ENCODE measurements at regions not wholly inside any gene's neighbourhood (a gene's known extent, or its start where the extent isn't known, plus 50 kb on each side); places are given as distances from the start of the nearest gene placed in this dataset.
A peak's percentile ranks its signal among the peaks of the same experiment; 100 is the strongest.
"Not testable (repeated sequence)": the region's sequence is repeated elsewhere in the genome, so short reads cannot be mapped to it uniquely, and the experiment has no call there.

DNA sequence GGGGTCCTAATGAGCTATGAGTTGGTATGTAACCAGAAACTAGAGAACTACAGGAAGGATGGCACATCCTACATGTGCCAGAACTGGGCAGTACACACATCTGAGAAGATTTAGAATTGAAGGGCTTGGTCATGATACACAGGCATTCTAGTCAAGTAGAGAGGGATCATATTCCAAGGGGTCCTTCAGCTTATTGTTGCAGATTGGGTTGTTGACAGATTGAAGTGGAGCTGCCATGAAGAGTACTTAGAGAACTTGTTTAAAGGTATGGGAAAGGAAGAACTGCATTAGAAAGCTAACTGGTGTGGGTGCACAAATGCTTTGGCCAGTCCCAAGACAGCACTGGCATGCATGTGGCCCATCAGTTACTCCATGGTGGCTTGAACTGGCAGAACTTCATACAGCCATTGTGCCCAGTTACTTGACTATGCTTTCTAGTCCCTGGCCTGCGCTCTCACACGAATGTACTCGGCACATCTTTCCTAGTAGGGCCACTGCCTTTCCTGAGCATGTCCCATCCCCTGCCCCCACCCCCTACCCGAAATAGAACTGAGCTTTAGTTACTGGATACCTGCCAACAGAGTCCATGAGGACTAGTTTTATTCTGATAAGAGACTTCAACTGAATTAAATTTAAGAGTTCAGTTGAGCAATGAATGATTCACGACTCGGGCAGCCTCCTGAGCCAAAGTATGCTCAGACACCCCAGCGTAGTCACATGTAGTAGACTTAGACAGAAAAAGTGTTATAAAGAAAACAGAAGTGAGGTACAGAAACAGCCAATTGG lies 64.0 kb downstream of the CCNG2 start:
- peak; percentile 24 for DNase-seq

DNA sequence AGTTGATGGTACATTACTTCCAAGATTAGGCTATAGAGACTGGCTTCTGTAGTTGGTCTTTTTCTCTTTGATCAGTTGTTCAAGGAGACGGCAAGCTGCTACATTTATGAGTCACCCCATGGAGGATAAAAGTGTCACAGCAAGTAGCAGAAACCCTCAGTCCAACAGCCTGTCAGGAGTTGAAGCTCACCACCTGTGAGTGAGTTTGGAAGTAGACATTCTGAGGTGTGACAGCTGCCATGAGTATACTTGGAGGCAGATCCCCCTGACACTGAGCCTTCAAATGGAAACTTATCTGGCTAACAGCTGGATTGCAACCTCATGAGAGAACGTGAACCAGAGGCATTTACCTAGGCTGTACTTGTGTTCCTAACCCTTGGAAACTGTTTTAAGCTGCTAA lies 68.0 kb downstream of the CCNG2 start:
- peak; percentile 47 for DNase-seq

DNA sequence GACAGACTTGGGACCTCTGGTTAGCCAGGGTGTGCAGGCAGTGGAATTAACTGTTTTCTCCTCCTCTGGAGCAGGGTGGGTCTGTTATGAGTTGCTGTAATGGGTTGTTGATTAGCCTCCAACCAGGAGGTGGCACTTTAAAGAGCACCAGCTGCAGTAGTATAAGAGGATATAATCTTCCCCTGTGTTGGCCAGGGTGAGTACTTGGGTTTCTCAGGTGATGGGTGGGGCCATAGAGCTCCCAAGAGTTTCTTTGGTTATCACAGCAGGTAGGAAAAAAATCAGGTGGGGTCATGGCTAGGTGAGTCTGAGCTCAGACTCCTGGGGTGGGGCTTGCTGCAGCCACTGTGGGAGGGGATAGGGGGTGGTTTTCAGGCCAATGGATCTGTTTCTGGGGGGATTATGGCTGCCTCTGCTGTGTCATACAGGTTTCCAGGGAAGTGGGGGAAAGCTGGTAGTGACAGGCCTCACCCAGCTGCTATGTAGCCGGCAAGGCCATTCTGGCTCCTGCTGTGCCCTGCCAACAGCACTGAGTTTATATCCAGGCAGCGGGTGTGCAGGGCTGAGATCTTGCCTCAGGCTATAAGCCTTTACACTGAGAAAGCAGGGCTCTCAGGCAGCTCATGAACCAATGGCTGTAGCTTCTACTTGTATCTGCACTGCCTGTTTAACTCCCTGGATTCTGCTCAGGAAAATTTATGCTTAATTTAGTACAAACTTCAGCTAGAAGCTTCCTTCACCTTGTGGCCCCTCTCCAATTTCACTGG lies 70.1 kb downstream of the CCNG2 start:
- DNase-seq = no peak

DNA sequence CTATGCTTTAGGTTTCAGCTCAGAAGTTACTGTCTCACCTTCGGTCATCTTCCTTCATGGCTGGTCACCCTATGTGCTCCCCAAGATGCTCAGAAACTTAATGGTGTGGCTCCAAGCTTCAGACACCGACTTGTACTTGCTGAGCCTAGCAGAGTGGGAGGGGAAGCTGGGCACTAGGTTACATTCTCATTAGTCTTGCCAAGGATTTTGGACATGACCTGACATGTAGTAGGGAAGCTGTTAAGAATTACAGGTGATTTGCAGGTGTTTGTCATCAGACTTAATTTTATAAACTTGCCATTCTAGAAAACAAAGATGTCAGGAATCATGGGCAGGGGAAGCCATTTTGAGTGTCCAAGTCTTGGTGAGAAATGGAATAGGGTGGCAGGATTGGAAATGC lies 72.4 kb downstream of the CCNG2 start:
- no peak for DNase-seq

GRCh38 chr4:77232653-77233052 lies 75.6 kb downstream of the CCNG2 start:
- DNase-seq = no peak

GRCh38 chr4:77235289-77235854 lies 78.4 kb downstream of the CCNG2 start:
- DNase-seq = no peak

GRCh38 chr4:77236806-77237205 lies 79.8 kb downstream of the CCNG2 start:
- DNase-seq = no peak

DNA sequence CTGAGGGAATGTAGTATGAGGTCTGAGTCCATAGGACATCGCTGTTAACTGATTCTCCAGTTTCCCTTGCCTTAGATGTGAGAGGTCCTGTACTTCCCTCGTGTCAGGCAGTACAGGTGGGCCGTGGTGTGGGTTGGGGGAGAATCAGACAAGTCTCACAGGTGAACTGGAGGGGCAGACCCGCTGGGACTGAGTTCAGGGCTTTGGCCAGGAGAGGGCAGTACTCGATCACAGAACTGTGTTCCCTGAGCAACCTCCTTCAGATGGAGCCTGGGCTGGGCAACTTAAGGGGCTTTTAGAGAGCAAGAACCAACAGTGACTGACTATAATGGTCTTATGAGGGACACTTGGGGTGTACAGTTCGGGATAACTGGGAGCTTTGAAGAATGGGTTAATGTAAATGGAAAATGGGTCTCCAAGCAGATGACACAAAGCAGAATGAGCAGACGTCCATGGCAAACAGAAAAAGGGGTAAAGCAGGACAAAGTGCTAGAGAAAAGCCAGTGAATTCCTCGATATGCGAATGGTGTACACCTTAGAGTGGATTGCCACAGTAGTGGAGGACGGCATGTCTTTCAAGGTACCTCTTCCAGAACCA lies 83.6 kb downstream of the CCNG2 start:
- peak; percentile 54 for DNase-seq

DNA sequence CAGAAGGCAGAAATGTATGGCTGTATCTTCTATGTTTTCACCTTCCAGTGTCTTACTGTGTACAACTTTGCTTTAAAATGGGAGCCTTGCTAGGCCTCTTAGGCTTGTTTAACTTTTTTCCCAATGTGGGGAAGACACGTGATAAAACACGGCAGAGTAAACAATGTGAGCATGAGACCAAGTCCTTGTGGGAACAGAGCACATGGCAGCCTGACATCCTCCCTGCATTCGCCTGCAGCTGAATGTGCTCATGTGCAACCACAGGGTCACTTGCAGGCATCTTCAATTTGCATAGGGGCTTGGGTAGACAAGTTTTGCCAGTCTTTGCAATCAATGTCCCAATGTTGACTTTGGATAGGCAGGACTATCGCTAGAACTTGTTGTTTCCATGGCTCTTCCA lies 91.8 kb downstream of the CCNG2 start:
- DNase-seq = no peak

GRCh38 chr4:77251751-77252150 lies 94.7 kb downstream of the CCNG2 start:
- no peak for DNase-seq

DNA sequence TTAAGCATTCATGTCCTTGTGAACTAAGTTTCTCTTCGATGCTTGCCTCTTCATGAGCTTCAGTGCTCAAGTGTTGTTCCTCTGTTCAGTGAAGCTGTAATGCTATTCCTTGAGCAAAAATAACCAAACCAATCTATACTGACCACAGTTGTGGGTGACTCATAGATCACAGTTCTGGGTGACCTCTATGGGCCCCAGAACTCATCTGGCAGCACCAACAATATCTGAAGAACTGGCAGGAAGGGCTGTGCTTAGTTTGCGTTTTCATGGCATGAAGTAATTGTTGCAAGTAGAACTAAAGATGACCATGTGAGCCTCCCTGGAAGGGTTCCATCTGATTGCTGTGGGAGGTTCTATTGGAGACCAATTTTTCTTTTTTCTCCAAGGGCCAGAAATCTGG lies 106.2 kb downstream of the CCNG2 start:
- no peak for DNase-seq

DNA sequence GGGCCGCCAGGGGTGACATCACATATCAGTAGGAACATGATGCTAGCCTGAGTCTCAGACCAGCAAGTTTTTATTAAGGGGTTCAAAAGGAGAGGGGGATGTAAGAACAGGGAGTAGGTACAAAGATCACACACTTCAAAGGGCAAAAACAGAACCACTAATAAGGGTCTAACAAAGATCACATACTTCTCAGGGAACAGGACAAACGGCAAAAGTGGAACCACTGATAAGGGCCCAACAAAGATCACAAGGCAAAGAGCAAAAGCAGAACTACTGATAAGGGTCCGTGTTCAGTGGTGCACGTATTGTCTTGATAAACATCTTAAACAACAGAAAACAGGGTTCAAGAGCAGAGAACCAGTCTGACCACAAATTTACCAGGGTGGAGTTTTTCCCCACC lies 107.0 kb downstream of the CCNG2 start:
- not testable (repeated sequence) for DNase-seq

- no peak for DNase-seq
Observed at GRCh38 chr4:77264826-77265225, 107.8 kb downstream of the CCNG2 start.

- no peak for DNase-seq
Observed at GRCh38 chr4:77268108-77268507, 111.1 kb downstream of the CCNG2 start.

DNA sequence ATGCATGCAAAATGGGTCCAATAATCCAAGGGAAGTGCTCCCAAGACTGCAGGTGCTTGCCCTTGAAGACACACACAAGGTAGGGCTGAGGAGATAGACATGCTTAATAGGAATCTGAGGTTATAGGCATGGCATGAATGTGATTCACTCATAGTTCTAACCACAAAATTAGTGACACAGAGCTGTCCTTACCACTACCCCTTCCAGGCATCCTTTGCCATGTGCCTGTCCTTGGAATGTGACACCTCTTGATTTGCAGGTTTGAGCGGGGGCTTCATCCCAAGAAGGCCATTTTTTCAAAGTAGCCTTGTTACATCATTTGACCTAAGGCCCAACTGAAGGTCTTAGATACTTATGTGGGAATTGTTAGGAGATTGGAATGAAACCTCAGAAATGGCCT lies 112.5 kb downstream of the CCNG2 start:
- DNase-seq = no peak

DNA sequence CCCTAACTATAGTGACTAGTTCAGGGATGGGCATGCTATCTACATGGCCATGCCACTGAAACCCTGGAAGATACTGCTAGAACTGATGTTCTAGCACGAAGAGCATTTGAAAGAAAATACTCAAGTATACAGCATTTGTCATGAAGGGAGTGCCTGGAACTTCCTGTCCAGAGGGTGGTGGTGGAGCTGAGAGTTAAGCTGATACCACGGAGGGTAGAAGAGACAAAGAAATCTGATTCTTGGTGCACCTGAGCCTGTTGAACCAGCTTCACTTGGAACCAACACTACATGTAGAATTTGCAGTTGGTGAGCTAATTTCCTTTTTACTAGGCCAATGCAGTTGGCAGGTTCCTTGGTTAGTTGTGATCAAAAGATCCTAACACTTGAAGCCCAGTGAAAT lies 116.4 kb downstream of the CCNG2 start:
- DNase-seq = no peak

DNA sequence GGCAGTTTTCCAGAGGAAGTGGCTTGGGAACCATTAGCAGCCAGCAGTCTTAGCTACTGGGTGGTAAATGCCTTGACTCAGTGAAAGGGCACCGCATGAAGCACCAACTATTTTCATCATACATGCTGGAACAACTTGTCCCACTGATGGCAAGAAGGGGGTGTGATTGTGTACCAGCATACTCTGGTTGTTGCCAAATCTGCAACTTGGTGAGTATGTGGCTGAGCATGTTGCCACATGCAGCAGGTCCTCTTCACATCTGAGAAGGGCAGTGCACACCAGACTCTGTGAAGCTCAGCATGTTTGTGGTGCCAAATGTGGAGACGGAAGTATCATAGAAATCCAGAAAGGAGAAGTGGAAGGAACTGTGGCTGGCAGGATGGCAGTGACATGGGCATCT lies 122.1 kb downstream of the CCNG2 start:
- DNase-seq = not testable (repeated sequence)

- no peak for DNase-seq
Observed at GRCh38 chr4:77282305-77282704, 125.3 kb downstream of the CCNG2 start.

- no peak for DNase-seq
Observed at GRCh38 chr4:77284036-77284435, 127.0 kb downstream of the CCNG2 start.

DNA sequence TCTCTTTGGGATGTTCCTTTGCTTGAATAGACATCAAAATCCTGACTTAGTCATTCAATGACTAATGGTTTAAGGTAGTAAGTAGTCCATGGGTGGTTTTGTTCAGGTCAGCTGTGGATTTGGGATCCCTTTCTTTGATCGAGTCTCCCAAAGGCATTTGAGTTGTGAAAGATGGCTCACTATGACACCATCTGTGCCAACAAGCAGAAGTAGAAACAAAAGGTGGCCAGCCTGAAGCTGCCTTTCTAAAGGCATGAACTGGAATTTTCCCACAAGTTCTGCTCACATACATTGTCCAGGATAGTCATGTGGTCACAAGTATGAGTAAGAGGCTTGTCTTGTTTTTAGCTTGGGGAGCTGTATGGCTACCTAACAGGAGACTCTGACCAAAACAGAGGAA lies 129.9 kb downstream of the CCNG2 start:
- DNase-seq = no peak

DNA sequence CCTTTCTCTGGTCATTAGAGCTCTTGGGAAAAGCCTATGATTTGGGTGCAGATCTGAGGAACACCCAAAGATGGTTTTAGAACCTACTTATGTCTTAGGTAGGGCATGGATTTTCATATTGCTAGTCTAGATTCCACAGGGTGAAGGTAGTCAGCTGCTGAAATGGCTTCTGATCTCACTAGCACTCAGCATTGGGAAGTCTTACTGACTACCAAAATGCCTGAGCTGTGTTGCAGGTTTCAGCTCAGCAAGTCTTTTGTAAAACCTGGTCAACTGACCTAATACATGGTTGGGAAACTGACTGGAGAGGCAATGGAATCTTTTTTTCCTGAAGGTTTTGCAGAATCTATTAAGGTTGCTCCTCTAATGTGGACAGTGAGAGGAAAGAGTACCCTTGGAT lies 136.4 kb downstream of the CCNG2 start:
- DNase-seq = no peak

DNA sequence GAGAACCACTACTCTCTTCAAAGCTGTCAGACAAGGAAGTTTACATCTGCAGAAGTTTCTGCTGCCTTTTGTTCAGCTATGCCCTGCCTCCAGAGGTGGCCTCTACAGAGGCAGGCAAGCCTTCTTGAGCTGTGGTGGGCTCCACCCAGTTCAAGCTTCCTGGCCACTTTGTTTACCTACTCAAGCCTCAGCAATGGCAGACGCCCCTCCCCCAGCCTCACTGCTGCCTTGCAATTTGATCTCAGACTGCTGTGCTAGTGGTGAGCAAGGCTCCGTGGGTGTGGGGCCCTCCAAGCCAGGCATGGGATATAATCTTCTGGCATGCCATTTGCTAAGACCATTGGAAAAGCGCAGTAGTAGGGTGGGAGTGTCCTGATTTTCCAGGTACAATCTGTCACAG lies 144.0 kb downstream of the CCNG2 start:
- not testable (repeated sequence) for DNase-seq

DNA sequence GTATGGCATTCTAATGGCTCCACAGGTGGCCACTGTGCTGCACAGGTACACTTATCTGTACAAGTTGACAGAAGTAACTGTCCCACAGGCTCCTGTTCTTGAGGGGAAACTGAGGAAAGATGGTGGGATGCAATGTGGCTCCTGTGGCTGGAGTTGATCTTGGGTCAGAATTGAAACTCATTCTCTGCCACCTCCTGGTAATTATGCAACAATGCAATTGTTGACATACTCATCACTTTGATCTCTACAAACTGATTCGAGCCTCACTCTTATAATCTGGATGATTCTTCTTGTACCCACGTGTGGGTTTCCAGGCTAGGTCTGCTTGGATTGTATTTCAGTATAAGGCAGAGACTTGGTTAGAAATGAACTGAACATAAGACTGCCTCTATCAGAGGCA lies 148.8 kb downstream of the CCNG2 start:
- no peak for DNase-seq
